Tibial nerve (tissue), 4 donors: ENCODE measurements at regions not wholly inside any gene's neighbourhood (a gene's known extent, or its start where the extent isn't known, plus 50 kb on each side); places are given as distances from the start of the nearest gene placed in this dataset.

Experiments used
- CTCF ChIP-seq, 5 experiments: fragments of 200-600 bp in 3 of 5; fragments of 450-650 bp in 2 of 5; sonication (generic) in 3 of 5; IDR thresholded peaks; one replicate each; pipeline ENCODE4 v1.5.1; 2016 to 2019; ENCODE audit warnings: antibody characterized with exemption in 5 of 5, mild to moderate bottlenecking in 3 of 5, moderate library complexity in 2 of 5
- EP300 ChIP-seq, 2 donors: sonication (generic); formaldehyde crosslinking; IDR thresholded peaks; one replicate each; pipeline ENCODE4 v1.6.1; 2017; ENCODE audit warnings: antibody characterized with exemption in 2 of 2, mild to moderate bottlenecking in 1 of 2
- POLR2A ChIP-seq, 2 donors: fragments of 450-650 bp; IDR thresholded peaks; one replicate each; pipeline ENCODE4 v1.6.1; 2017; ENCODE audit warnings: antibody characterized with exemption in 2 of 2, mild to moderate bottlenecking in 2 of 2, moderate library complexity in 2 of 2

GRCh38 chr15:70473581-70474370 is 289.6 kb downstream of the UACA start:
- TF ChIP-seq CTCF (IDR thresholded peaks at IDR 0.05) (no peak), POLR2A (IDR thresholded peaks at IDR 0.05) (no peak), EP300 (IDR thresholded peaks at IDR 0.05) (no peak)
